ENCODE measurements at regions not wholly inside any gene's neighbourhood (a gene's known extent, or its start where the extent isn't known, plus 50 kb on each side); places are given as distances from the start of the nearest gene placed in this dataset.

DNA sequence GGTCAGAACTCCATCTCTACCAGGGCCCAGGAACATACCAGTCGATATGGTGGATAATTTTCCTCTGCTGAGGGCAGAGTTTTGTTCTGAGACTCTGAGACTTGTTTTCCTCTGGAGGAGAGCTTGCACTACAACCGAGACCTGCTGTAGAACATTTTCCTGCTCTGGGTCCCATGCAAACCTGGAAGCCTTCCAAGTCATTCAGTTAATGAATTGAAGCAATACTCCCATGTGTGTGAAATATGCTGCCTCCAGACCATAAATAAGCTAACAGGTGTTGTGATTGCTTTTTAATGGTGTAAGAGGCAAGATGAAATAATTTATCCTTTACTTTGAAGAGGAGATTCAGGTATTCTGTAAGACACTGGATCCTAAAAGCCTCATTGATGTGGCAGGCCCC lies 372.8 kb downstream of the TMEM167A start:
- no peak for ATAC-seq
- H3K9me3 ChIP-seq (ENCODE audit: control insufficient read depth in 1 of 2, insufficient read depth in 1 of 2, low read depth in 1 of 2, low read length in 2 of 2): no peaks in the 10 kb centered on the region
- POLR2A ChIA-PET: no interaction called here
- TF ChIP-seq ZNF274 (IDR thresholded peaks at IDR 0.05; ENCODE audit: low read depth, low read length) (no peak), SIN3A (IDR thresholded peaks at IDR 0.05; ENCODE audit: low read depth) (no peak), POLR2AphosphoS5 (IDR thresholded peaks at IDR 0.05; ENCODE audit: low read depth, low read length) (no peak), CBX3 (IDR thresholded peaks at IDR 0.05; ENCODE audit: low read depth) (no peak), EZH2phosphoT487 (IDR thresholded peaks at IDR 0.05; ENCODE audit: borderline replicate concordance) (no peak), FOSL1 (IDR thresholded peaks at IDR 0.05; ENCODE audit: low read depth) (no peak), TCF7L2 (IDR thresholded peaks at IDR 0.05; ENCODE audit: borderline replicate concordance, extremely low read depth, insufficient read depth, insufficient read length) (no peak), ELF1 (IDR thresholded peaks at IDR 0.05; ENCODE audit: borderline replicate concordance, low read depth) (no peak), SP1 (IDR thresholded peaks at IDR 0.05; ENCODE audit: low read depth) (no peak), POLR2A (IDR thresholded peaks at IDR 0.05; ENCODE audit: borderline replicate concordance, extremely low read depth, insufficient read depth, insufficient read length) (no peak), ZFX (IDR thresholded peaks at IDR 0.05) (no peak), SRF (IDR thresholded peaks at IDR 0.05; ENCODE audit: low read depth) (no peak), EGR1 (IDR thresholded peaks at IDR 0.05; ENCODE audit: low read depth) (no peak), YY1 (IDR thresholded peaks at IDR 0.05; ENCODE audit: extremely low read depth, insufficient replicate concordance, low read depth, low read length) (no peak), EZH2 (IDR thresholded peaks at IDR 0.05) (no peak)
- CTCF ChIA-PET: no interaction called here
- H4K20me1 ChIP-seq (ENCODE audit: insufficient read depth): no peaks in the 10 kb centered on the region
- no peaks in the 10 kb centered on the region for H3K79me2 ChIP-seq (ENCODE audit: insufficient read depth, low read length)
- H3K27ac ChIP-seq (ENCODE audit: low read depth, low read length): no peak overlapping the region
- peaks cover 3 to 8% of the 10 kb centered on the region in 2 experiments; a peak in 2 of 4 replicates for H3K4me1 ChIP-seq (ENCODE audit: control insufficient read depth in 1 of 2, insufficient read depth in 2 of 2, low read length in 2 of 2)
- no peak overlapping the region for H2AFZ ChIP-seq (ENCODE audit: low read depth, low read length, poor library complexity, severe bottlenecking)
- H3K4me3 ChIP-seq (replicated peaks in 1 of 2; ENCODE audit: low read depth in 1 of 2, low read length in 2 of 2): no peak overlapping the region
- intact Hi-C loops (cut with micrococcal nuclease): no loop called here
- DNase-seq (ENCODE audit: low read depth, low spot score): no peak
- H3K4me2 ChIP-seq (ENCODE audit: low read length): no peak overlapping the region
- H3K9me2 ChIP-seq (ENCODE audit: insufficient read depth): no peaks in the 10 kb centered on the region
- no TSS peak for BruUV-seq (replicated peaks)
- RAD21 ChIA-PET (ENCODE audit: low non-redundant PET in 1 of 2, low total read pairs in 2 of 2, uncharacterized antibody in 2 of 2, unreplicated experiment in 2 of 2): no interaction called here
- H3K36me3 ChIP-seq (ENCODE audit: control insufficient read depth in 1 of 2, insufficient read depth in 2 of 2, low read length in 2 of 2): no peaks in the 10 kb centered on the region
- no peaks in the 10 kb centered on the region for H3K27me3 ChIP-seq (ENCODE audit: insufficient read depth, low read length)
- no peak overlapping the region for H3K9ac ChIP-seq (ENCODE audit: low read length)

DNA sequence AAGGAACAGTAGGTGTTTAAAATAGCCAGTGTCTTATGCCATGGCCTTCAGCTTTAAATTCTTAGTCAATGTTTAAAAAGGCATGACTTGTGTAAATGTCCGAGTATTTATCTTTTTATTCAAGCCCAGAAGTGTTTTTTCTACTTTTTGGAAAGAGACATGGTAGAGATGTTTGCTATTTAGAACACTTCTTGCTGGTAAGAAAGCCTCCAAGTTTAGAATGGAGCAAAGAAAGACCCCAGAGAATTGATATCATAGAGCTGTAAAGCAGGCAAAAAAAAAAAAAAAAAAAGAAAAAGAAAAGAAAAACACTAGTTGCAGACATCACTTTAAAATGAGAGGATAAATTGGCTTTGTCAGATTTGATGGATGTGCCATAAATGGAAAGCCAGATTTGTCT lies 375.1 kb downstream of the TMEM167A start:
- no TSS peak for BruUV-seq (replicated peaks)
- Histone ChIP-seq H3K9me2 (ENCODE audit: insufficient read depth) (no peaks in the 10 kb centered on the region), H2AFZ (ENCODE audit: low read depth, low read length, poor library complexity, severe bottlenecking) (no peak overlapping the region), H3K9ac (ENCODE audit: low read length) (no peak overlapping the region), H3K4me2 (ENCODE audit: low read length) (no peak overlapping the region), H4K20me1 (ENCODE audit: insufficient read depth) (no peaks in the 10 kb centered on the region), H3K79me2 (ENCODE audit: insufficient read depth, low read length) (no peaks in the 10 kb centered on the region), H3K9me3 (ENCODE audit: control insufficient read depth in 1 of 2, insufficient read depth in 1 of 2, low read depth in 1 of 2, low read length in 2 of 2) (no peaks in the 10 kb centered on the region), H3K4me3 (replicated peaks in 1 of 2; ENCODE audit: low read depth in 1 of 2, low read length in 2 of 2) (no peak overlapping the region), H3K36me3 (ENCODE audit: control insufficient read depth in 1 of 2, insufficient read depth in 2 of 2, low read length in 2 of 2) (no peaks in the 10 kb centered on the region), H3K4me1 (ENCODE audit: control insufficient read depth in 1 of 2, insufficient read depth in 2 of 2, low read length in 2 of 2) (no peaks in the 10 kb centered on the region), H3K27me3 (ENCODE audit: insufficient read depth, low read length) (no peaks in the 10 kb centered on the region), H3K27ac (ENCODE audit: low read depth, low read length) (no peak overlapping the region)
- POLR2A ChIA-PET: no interaction called here
- no peak for ATAC-seq
- DNase-seq (ENCODE audit: low read depth, low spot score): no peak
- CTCF ChIA-PET: no interaction called here
- RAD21 ChIA-PET (ENCODE audit: low non-redundant PET in 1 of 2, low total read pairs in 2 of 2, uncharacterized antibody in 2 of 2, unreplicated experiment in 2 of 2): no interaction called here
- intact Hi-C loops (cut with micrococcal nuclease): no loop called here
- TF ChIP-seq FOSL1 (IDR thresholded peaks at IDR 0.05; ENCODE audit: low read depth) (no peak), CBX3 (IDR thresholded peaks at IDR 0.05; ENCODE audit: low read depth) (no peak), ELF1 (IDR thresholded peaks at IDR 0.05; ENCODE audit: borderline replicate concordance, low read depth) (no peak), SP1 (IDR thresholded peaks at IDR 0.05; ENCODE audit: low read depth) (no peak), SIN3A (IDR thresholded peaks at IDR 0.05; ENCODE audit: low read depth) (no peak), ZFX (IDR thresholded peaks at IDR 0.05) (no peak), CTCF (IDR thresholded peaks at IDR 0.05 in 2 of 3, conservative IDR thresholded peaks at IDR 0.05 in 1 of 3; ENCODE audit: borderline replicate concordance in 1 of 3, insufficient read depth in 1 of 3, low read depth in 2 of 3, low read length in 2 of 3) (no peak), JUND (IDR thresholded peaks at IDR 0.05) (no peak), RAD21 (IDR thresholded peaks at IDR 0.05; ENCODE audit: low read depth) (no peak), TCF7L2 (IDR thresholded peaks at IDR 0.05; ENCODE audit: borderline replicate concordance, extremely low read depth, insufficient read depth, insufficient read length) (no peak), EZH2phosphoT487 (IDR thresholded peaks at IDR 0.05; ENCODE audit: borderline replicate concordance) (no peak), ATF3 (IDR thresholded peaks at IDR 0.05) (no peak)
- TF ChIP-seq, protein P1, sequence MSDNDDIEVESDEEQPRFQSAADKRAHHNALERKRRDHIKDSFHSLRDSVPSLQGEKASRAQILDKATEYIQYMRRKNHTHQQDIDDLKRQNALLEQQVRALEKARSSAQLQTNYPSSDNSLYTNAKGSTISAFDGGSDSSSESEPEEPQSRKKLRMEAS (IDR thresholded peaks at IDR 0.05): no peak
